ENCODE measurements at regions not wholly inside any gene's neighbourhood (a gene's known extent, or its start where the extent isn't known, plus 50 kb on each side); places are given as distances from the start of the nearest gene placed in this dataset.

DNA sequence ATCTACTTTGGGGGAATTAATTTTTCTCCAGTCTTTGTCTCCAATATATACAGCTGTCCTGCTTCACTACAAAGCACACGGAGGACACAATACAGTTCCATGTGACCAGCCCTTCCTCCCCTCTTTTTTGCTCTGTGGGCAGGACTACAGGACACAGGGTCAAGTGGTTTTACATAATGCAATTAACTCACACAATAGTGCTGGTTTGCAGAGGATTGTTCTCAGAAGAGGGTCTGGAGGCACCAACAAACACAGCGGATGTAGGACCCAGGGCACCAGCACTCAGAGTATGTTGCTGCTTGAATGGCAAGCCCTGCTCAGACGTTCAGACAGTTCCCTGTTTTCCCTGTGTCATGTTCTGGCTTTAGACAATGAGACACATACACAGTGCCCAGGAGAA is 52.0 kb upstream of the NPTX2 start:
- WGBS, 2 donors, result 56 to 66% methylated on average over 3 of the region's 3 CpGs
- TF ChIP-seq POLR2A (IDR thresholded peaks at IDR 0.05), result no peak
- TF ChIP-seq, protein P1, sequence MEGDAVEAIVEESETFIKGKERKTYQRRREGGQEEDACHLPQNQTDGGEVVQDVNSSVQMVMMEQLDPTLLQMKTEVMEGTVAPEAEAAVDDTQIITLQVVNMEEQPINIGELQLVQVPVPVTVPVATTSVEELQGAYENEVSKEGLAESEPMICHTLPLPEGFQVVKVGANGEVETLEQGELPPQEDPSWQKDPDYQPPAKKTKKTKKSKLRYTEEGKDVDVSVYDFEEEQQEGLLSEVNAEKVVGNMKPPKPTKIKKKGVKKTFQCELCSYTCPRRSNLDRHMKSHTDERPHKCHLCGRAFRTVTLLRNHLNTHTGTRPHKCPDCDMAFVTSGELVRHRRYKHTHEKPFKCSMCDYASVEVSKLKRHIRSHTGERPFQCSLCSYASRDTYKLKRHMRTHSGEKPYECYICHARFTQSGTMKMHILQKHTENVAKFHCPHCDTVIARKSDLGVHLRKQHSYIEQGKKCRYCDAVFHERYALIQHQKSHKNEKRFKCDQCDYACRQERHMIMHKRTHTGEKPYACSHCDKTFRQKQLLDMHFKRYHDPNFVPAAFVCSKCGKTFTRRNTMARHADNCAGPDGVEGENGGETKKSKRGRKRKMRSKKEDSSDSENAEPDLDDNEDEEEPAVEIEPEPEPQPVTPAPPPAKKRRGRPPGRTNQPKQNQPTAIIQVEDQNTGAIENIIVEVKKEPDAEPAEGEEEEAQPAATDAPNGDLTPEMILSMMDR (IDR thresholded peaks at IDR 0.05), result no peak
- no peak overlapping the region for H3K4me3 ChIP-seq (ENCODE audit: low read depth, poor library complexity, severe bottlenecking)
- peak in 1 of 2 donors; percentile 42 for DNase-seq (ENCODE audit: low spot score in 2 of 2)
- intact Hi-C loops (cut with DNase I; ENCODE audit: low total_unique reads), result no loop called here

DNA sequence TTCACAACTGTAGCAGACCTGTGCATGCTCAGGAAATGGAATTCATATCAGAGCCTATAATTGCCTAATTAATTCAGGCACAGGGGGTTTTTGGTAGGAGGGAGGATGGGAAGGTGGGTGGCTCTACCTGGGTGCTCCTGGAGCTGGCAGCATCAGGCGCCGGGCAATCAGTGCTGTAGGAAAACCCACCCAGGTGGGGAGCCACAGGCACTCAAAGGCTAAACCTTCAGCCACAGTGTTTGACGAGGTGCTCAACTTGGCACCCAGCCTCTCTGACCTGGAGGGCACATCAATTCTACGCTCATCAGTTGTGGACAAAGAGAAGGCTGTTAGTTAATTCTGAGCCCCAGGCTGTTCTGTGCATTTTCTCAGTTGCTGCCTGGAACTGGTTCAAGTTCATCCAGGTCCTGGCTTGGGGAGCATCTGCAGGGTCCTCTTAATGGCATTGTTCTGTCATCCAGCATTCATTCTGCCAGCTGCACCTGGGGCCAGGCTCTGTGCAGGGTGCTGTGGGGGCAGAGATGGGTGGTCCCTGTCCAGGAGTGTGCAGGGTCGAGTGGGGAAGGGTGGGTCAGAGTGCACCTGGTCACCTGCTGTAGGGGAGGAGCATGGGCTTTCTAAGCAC is 54.1 kb upstream of the NPTX2 start:
- intact Hi-C loops (cut with DNase I; ENCODE audit: low total_unique reads), result no loop called here
- peak in 1 of 2 donors; percentile 74 for DNase-seq (ENCODE audit: low spot score in 2 of 2)
- WGBS, 2 donors, result 45 to 70% methylated on average over 5 of the region's 5 CpGs
- H3K4me3 ChIP-seq (ENCODE audit: low read depth, poor library complexity, severe bottlenecking), result no peak overlapping the region
- TF ChIP-seq, protein P1 (IDR thresholded peaks at IDR 0.05), result no peak
- TF ChIP-seq POLR2A (IDR thresholded peaks at IDR 0.05), result no peak

DNA sequence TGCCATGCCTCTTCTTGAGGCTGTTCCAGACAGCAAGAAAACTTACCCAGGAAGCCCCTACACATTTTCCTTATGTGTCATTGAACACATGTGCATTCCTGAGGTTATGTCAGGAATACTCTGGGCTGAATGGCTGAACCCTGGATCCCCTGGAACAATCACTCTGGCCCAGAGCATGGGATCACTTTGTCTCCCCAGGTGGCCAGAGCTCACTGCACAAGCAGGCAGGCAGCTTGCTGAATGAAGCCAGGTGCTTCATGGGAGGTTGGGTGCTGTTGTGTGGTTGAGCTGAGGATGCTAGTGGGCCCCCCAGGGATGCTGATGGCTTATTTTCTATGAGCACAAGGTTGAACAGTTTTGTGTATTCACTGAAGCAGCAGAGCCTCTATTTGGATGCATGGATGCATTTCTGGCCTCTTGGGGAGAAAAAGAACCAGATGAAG is 54.7 kb upstream of the NPTX2 start:
- DNase-seq (ENCODE audit: low spot score in 2 of 2), result peak in 1 of 2 donors; percentile 28
- intact Hi-C loops (cut with DNase I; ENCODE audit: low total_unique reads), result no loop called here
- TF ChIP-seq POLR2A (IDR thresholded peaks at IDR 0.05), result no peak
- TF ChIP-seq, protein P1 (IDR thresholded peaks at IDR 0.05), result no peak
- no peak overlapping the region for H3K4me3 ChIP-seq (ENCODE audit: low read depth, poor library complexity, severe bottlenecking)

DNA sequence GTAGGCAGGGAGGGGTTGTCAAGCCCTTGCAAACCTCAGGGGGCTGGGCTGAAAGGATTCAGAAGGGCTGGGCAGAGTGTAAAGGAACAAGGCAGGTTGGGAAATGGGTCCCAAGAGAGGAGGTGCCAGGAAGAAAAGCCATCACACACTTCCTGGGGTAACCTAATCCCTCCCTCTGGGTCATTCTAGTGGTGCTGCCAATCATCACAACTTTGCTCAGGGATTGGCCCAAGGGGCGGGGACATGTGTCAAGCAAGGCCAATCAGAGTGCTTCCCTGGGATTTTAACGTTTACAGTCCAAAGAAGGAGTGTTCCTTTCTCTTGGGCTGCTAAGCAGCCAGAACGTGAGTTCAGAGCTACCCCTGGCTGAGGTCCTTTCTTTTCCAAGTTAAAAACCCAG is 57.1 kb upstream of the NPTX2 start:
- DNase-seq (ENCODE audit: low spot score in 2 of 2), result peak in 1 of 2 donors; percentile 48
- WGBS, 2 donors, result 53 to 63% methylated on average over 3 of the region's 3 CpGs
- TF ChIP-seq, protein P1 (IDR thresholded peaks at IDR 0.05), result no peak
- no peak overlapping the region for H3K4me3 ChIP-seq (ENCODE audit: low read depth, poor library complexity, severe bottlenecking)
- intact Hi-C loops (cut with DNase I; ENCODE audit: low total_unique reads), result no loop called here

DNA sequence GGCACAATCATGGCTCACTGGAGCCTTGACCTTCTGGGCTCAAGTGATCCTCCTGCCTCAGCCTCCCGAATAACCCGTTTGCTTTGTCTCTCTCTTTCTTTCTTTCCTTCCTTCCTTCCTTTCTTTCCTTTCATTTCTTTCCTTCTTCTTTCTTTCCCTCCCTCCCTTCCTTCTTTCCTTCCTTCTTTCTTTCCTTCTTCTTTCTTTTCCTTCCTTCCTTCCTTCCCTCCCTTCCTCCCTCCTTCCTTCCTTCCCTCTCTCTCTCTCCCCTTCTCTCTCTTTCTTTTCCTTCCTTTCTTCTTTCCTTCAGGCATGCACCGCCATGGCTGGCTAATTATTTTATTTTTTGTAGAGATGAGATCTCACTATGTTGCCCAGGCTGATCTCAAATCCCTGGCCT is 57.9 kb upstream of the NPTX2 start:
- WGBS, 2 donors, result 93% methylated on average over 3 of the region's 3 CpGs
- TF ChIP-seq POLR2A (IDR thresholded peaks at IDR 0.05), result no peak
- TF ChIP-seq, protein P1 (IDR thresholded peaks at IDR 0.05), result no peak
- intact Hi-C loops (cut with DNase I; ENCODE audit: low total_unique reads), result no loop called here
- H3K4me3 ChIP-seq (ENCODE audit: low read depth, poor library complexity, severe bottlenecking), result no peak overlapping the region
- no peak for DNase-seq (ENCODE audit: low spot score in 2 of 2)

DNA sequence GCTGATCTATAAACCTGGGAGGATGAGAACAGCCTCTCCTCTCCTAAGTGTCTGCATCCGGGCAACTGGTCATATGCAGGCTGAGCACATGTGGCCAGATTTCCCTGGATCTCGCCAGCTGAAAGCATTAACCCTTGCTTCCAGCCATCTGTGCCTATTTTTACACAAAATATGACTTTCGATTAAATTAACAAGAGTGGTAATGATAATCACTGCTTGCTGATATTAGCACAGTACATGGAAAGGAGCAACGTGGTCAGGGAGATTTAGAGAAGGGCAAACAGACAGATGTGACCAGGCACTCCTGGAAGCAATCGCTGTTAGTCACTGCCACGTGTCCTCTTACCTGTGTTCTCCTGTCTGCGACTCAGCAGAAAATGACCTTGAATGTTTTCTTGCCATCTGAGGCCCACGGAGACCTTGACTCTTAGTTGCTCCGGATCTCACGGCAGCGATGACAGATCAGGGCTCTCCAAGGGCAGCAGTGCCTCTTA is 59.5 kb upstream of the NPTX2 start:
- no peak for TF ChIP-seq POLR2A (IDR thresholded peaks at IDR 0.05)
- TF ChIP-seq, protein P1 (IDR thresholded peaks at IDR 0.05), result no peak
- 59 to 62% methylated on average over 11 of the region's 11 CpGs for WGBS, 2 donors
- intact Hi-C loops (cut with DNase I; ENCODE audit: low total_unique reads), result no loop called here
- DNase-seq (ENCODE audit: low spot score in 2 of 2), result no peak
- no peak overlapping the region for H3K4me3 ChIP-seq (ENCODE audit: low read depth, poor library complexity, severe bottlenecking)

All from lower leg skin (tissue), 4 donors.